Skin of body (tissue), 1 donor: ENCODE measurements at regions not wholly inside any gene's neighbourhood (a gene's known extent, or its start where the extent isn't known, plus 50 kb on each side); places are given as distances from the start of the nearest gene placed in this dataset.
"Not testable (repeated sequence)": the region's sequence is repeated elsewhere in the genome, so short reads cannot be mapped to it uniquely, and the experiment has no call there.

ENCODE experiments used
- DNase-seq: peaks from one replicate; lab custom pipeline; 2025; lab: John Stamatoyannopoulos, UW

- DNase-seq = no peak
Measured at GRCh38 chr1:60821156-60821555, 261.2 kb upstream of the NFIA start.

- no peak for DNase-seq
Measured at GRCh38 chr1:60818969-60819701, 263.2 kb upstream of the NFIA start.

- no peak for DNase-seq
Measured at GRCh38 chr1:60813071-60813470, 269.3 kb upstream of the NFIA start.

GRCh38 chr1:60809204-60809980, 273.0 kb upstream of the NFIA start:
- no peak for DNase-seq

- DNase-seq = no peak
Measured at GRCh38 chr1:60808676-60809075, 273.7 kb upstream of the NFIA start.

GRCh38 chr1:60802884-60803283, 279.5 kb upstream of the NFIA start:
- DNase-seq = no peak

- DNase-seq = peak; percentile 51
Measured at GRCh38 chr1:60797351-60797750, 285.0 kb upstream of the NFIA start.

- no peak for DNase-seq
Measured at GRCh38 chr1:60791226-60791625, 291.1 kb upstream of the NFIA start.

GRCh38 chr1:60773099-60773498, 309.3 kb upstream of the NFIA start:
- not testable (repeated sequence) for DNase-seq

- DNase-seq = no peak
Measured at GRCh38 chr1:60769082-60769481, 313.3 kb upstream of the NFIA start.

- DNase-seq = no peak
Measured at GRCh38 chr1:60765204-60765603, 317.2 kb upstream of the NFIA start.

- DNase-seq = no peak
Measured at GRCh38 chr1:60764489-60764888, 317.9 kb upstream of the NFIA start.

- no peak for DNase-seq
Measured at GRCh38 chr1:60763741-60764140, 318.6 kb upstream of the NFIA start.

GRCh38 chr1:60762911-60763310, 319.4 kb upstream of the NFIA start:
- no peak for DNase-seq

- DNase-seq = no peak
Measured at GRCh38 chr1:60762176-60762575, 320.2 kb upstream of the NFIA start.

- DNase-seq = no peak
Measured at GRCh38 chr1:60759291-60759690, 323.1 kb upstream of the NFIA start.

GRCh38 chr1:60757485-60757884, 324.9 kb upstream of the NFIA start:
- peak; percentile 18 for DNase-seq

- DNase-seq = peak; percentile 21
Measured at GRCh38 chr1:60753036-60753900, 329.1 kb upstream of the NFIA start.

- DNase-seq = no peak
Measured at GRCh38 chr1:60751306-60751705, 331.1 kb upstream of the NFIA start.

- no peak for DNase-seq
Measured at GRCh38 chr1:60747353-60747752, 335.0 kb upstream of the NFIA start.

- DNase-seq = no peak
Measured at GRCh38 chr1:60746278-60746791, 336.0 kb upstream of the NFIA start.

- no peak for DNase-seq
Measured at GRCh38 chr1:60745484-60745883, 336.9 kb upstream of the NFIA start.
